ENCODE measurements at regions not wholly inside any gene's neighbourhood (a gene's known extent, or its start where the extent isn't known, plus 50 kb on each side); places are given as distances from the start of the nearest gene placed in this dataset.

GRCh38 chr21:15405214-15405613 lies 324.6 kb upstream of the USP25 start:
- no peak for TF ChIP-seq POLR2A (IDR thresholded peaks at IDR 0.05; ENCODE audit: low read length)
- TF ChIP-seq GATA1 (IDR thresholded peaks at IDR 0.05; ENCODE audit: low read depth, low read length) = no peak

Data from erythroblast (primary cell).